Effector memory CD8-positive, alpha-beta T cell (primary cell): ENCODE measurements at regions not wholly inside any gene's neighbourhood (a gene's known extent, or its start where the extent isn't known, plus 50 kb on each side); places are given as distances from the start of the nearest gene placed in this dataset.
A peak's percentile ranks its signal among the peaks of the same experiment; 100 is the strongest.

Experiments used
- ATAC-seq: fragments of 150-1000 bp; cut with Tn5 transposase; replicated peaks from 2 replicates; pipeline ENCODE4 v1.10.0; 2021; ENCODE audit warnings: mild to moderate bottlenecking, moderate library complexity
- DNase-seq, 3 experiments: peaks; one replicate each; pipeline ENCODE4 v3.0.0; 2021
- H3K27ac Mint-ChIP-seq, 2 donors: one replicate each; pipeline ENCODE4 v1.8.0; 2022; ENCODE audit warnings: mild to moderate bottlenecking in 2 of 2, mixed read lengths in 2 of 2, moderate library complexity in 2 of 2
- H3K27me3 Mint-ChIP-seq, 2 donors: one replicate each; pipeline ENCODE4 v1.8.0; 2022; ENCODE audit warnings: mixed read lengths in 2 of 2
- H3K36me3 Mint-ChIP-seq: one replicate; pipeline ENCODE4 v1.8.0; 2022; ENCODE audit warnings: mild to moderate bottlenecking, moderate library complexity, mixed read lengths; ENCODE audit not compliant: insufficient read depth
- H3K4me1 Mint-ChIP-seq, 2 donors: one replicate each; pipeline ENCODE4 v1.8.0; 2022; ENCODE audit warnings: low read depth in 2 of 2, mixed read lengths in 2 of 2
- H3K4me3 Mint-ChIP-seq, 2 donors: one replicate each; pipeline ENCODE4 v1.8.0; 2022; ENCODE audit warnings: mild to moderate bottlenecking in 2 of 2, mixed read lengths in 2 of 2, moderate library complexity in 2 of 2
- H3K9me3 Mint-ChIP-seq, 2 donors: one replicate each; pipeline ENCODE4 v1.8.0; 2022; ENCODE audit warnings: mixed read lengths in 2 of 2

DNA sequence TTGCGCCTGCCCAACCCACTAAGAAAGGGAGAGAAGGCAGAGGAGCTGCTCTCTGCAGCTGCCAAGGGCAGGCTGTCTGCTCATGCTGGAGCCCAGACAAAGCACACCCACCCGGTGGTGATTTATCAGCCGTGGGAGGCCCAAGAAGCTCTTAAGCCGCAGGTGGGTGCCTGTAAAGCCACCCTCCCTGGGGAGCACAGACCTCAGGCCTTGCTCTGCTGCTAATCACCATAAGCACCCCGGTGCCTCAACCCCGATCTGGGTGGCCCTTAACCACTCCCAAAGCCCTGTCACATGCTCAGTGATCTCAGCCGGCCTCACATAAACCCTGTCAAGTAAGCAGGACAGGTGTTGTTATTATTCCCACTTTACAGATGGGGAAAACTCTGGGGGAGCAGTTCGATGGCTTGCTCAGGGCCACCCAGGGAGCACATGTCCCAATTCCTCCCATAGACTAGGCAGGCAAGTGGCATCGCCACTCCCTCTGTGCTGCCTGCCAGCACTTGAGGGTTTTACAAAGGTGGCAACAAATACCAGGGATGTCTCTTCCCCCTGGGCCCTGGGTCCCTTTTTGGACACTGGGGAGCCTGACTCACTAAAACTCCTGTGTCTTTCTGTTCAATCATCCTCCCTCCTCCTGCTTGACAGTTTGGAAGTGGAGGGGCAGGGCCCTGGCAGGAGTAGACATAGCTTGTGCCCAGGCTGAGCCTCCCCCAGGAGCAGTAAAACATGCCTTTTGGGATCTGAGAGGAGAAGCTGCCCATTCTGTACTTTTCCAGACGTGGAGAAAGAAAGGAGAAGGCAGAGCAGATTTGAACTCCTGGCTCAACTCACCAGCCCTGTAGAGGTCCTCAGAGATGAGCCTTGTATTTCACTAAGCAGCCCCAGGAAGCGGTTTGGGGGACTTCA lies 299.3 kb downstream of the SOX9 start:
- H3K4me1 Mint-ChIP-seq, result no peaks in the 10 kb centered on the region
- no peak overlapping the region for H3K4me3 Mint-ChIP-seq
- no peak for ATAC-seq
- no peaks in the 10 kb centered on the region for H3K36me3 Mint-ChIP-seq
- DNase-seq, result no peak
- H3K27ac Mint-ChIP-seq, result no peak overlapping the region
- H3K9me3 Mint-ChIP-seq, result peaks cover 2 to 14% of the 10 kb centered on the region in 2 donors
- peaks cover 0 to 26% of the 10 kb centered on the region in 2 donors for H3K27me3 Mint-ChIP-seq

DNA sequence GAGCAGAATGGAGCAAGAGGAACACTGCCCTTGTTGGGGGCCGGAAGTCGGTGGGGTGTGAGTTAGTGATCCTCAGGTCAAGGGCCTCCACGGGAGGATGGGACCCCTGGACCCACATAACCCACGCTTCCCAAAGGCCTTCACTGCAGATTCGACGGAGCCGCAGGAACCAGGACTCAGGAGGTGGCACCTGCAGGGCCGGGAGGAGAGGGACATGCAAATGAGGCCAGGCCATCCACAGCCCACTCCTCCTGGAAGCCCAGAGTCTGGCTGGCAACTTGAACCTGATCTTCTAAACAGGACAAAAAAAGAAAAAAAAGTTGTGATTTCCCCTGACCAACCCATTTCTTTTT lies 299.9 kb downstream of the SOX9 start:
- ATAC-seq (no peak), DNase-seq (no peak)
- Mint-ChIP-seq H3K27ac (no peak overlapping the region), H3K4me1 (no peaks in the 10 kb centered on the region), H3K27me3 (peaks cover 0 to 29% of the 10 kb centered on the region in 2 donors), H3K4me3 (no peak overlapping the region), H3K9me3 (peaks cover 2 to 14% of the 10 kb centered on the region in 2 donors), H3K36me3 (no peaks in the 10 kb centered on the region)

DNA sequence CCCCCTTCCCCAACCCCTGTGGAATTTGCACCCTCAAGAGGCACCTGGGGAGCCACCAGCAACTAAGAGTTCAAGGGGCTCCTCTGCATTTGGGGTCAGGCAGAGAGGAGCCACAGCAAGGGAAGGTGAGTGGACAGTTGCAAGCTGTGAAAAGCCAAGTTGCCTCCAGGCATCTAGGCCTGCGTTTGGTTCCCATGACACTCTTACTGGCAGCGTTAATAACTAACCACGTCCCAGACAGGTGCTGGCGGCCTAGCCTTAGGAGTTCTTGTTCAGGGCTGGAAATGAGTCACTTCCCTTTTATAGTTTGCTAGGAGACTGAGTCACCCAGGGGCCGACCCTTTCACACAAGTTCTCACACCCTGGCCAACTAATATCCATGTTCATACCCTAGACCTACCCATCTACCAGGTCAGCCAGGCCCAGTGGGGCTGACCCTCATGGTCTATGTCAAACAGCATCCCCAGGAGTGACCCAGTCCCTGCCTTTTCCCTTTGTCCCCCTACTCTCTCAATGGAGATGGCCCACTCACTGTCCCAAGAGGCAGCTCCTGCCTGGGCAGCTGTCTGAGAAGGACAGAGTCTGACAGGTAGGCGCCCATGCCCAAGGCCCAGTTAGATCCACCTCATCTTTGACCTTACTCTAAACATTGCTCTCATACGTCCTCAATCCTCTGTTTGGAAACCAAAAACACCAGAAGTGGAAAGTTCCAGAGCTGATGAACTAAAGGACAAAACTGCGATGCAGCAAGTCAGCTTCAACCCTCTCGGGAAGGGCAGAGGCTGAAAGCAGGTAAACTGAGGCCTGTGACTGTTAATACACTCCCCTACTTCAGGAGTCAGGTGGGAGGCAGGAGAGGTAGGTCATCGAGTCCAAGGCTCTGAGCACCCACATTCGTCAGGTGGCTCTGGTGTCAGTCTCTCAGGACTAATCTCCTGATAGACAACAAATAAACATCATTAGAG lies 300.6 kb downstream of the SOX9 start:
- Mint-ChIP-seq H3K27me3 (peaks cover 0 to 29% of the 10 kb centered on the region in 2 donors), H3K9me3 (peaks cover 2 to 14% of the 10 kb centered on the region in 2 donors), H3K4me3 (no peak overlapping the region), H3K36me3 (no peaks in the 10 kb centered on the region), H3K27ac (no peak overlapping the region), H3K4me1 (no peaks in the 10 kb centered on the region)
- DNase-seq (no peak), ATAC-seq (no peak)

DNA sequence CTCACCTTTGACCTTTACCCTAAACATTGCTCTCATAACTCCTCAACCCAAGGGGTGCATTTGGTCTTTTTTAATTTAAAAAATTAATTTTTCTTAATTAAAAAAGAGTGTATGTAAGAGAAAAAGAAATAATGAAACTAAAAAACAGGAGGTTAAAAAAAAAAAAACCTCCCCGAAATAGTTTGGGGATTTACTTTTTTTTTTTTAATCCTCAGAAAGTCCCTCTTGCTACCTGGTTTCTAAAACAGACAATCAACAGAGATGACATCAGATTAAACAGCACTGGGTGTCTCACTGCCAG lies 301.3 kb downstream of the SOX9 start:
- no peaks in the 10 kb centered on the region for H3K36me3 Mint-ChIP-seq
- H3K4me3 Mint-ChIP-seq, result no peak overlapping the region
- peaks cover 0 to 29% of the 10 kb centered on the region in 2 donors for H3K27me3 Mint-ChIP-seq
- ATAC-seq (no peak), DNase-seq (no peak)
- no peak overlapping the region for H3K27ac Mint-ChIP-seq
- H3K9me3 Mint-ChIP-seq, result peaks cover 2 to 14% of the 10 kb centered on the region in 2 donors
- no peaks in the 10 kb centered on the region for H3K4me1 Mint-ChIP-seq

DNA sequence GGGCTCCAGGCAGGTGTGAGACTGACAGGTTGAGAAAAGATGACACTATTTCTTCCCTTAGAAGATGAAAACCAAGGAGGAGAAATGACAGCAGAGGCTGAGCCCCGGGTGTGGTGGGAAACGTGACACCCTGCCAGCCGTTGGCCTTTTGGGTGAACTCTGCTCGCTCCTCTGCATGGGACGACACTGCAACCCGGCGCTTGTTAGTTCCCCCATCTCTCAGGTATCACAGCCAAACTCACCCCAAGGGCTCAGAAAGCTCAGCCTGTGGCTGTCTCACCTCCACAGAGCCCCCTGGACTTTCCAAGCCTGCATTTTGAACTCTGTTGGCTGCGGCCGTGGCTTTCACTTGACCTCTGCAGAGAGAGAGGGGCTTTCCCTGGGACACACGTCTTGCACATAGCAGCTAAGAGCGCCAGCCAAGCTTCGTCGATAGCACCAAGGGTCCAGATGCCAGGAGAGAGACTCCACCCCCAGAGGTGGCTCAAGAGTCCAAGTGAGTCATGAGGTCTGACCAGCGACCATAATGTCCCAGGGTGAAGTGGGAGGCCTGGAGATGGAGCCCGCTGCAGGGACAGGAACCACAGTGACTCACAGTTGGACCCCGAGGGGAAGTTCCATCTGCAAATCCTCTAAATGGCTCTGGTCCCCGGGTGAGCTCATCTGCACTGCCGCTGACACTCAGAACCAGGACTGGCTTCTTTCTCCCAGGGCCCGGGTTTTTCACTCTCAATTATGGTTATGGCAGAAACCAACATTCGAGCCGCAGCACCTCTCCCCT lies 301.9 kb downstream of the SOX9 start:
- H3K4me1 Mint-ChIP-seq, result no peaks in the 10 kb centered on the region
- H3K27me3 Mint-ChIP-seq, result peaks cover 0 to 29% of the 10 kb centered on the region in 2 donors
- peaks cover 2 to 14% of the 10 kb centered on the region in 2 donors for H3K9me3 Mint-ChIP-seq
- H3K27ac Mint-ChIP-seq, result peak overlapping the region in 1 of 2 donors; percentile 32
- H3K36me3 Mint-ChIP-seq, result no peaks in the 10 kb centered on the region
- DNase-seq, result no peak
- no peak overlapping the region for H3K4me3 Mint-ChIP-seq
- ATAC-seq, result no peak

DNA sequence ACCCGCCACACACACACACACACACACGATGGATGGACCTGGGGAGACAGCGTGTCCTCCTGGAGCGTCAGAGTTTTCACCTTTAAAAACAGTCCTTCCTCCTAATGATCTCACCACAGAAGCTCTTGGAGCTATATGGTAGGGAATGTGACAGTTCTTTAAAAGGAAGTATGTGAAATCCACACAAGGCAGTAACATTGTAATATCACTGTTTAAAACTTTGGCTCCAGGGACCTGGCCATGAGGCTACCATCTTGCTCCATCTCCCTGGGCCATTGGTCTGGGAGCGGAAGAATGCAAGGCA lies 302.4 kb downstream of the SOX9 start:
- Mint-ChIP-seq H3K9me3 (peaks cover under 1 to 9% of the 10 kb centered on the region in 2 donors), H3K4me3 (no peak overlapping the region), H3K27me3 (peaks cover 0 to 29% of the 10 kb centered on the region in 2 donors), H3K27ac (peak overlapping the region in 1 of 2 donors; percentile 32), H3K4me1 (no peaks in the 10 kb centered on the region), H3K36me3 (no peaks in the 10 kb centered on the region)
- no peak for DNase-seq
- ATAC-seq, result no peak

DNA sequence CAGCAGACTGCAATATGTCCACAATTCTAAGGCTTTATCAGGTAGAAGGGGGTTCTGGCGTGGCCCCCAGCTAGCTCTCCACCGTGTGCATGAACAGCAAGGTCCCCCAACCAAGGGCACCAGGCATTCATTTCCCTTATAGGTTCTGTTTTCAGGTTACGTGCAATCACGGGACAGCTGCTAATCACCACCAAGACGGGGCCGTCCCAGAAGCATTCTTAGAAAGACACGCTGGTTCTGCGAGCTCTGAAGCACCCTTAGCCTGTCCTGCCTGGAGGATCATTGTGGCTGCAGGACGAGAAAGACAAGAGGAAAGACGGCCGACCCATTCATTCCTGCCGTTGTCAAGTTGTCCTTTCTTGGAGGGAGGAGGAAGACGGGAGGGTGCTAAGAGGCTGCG lies 302.9 kb downstream of the SOX9 start:
- no peak overlapping the region for H3K27ac Mint-ChIP-seq
- H3K27me3 Mint-ChIP-seq, result peaks cover 0 to 29% of the 10 kb centered on the region in 2 donors
- no peak overlapping the region for H3K4me3 Mint-ChIP-seq
- no peaks in the 10 kb centered on the region for H3K36me3 Mint-ChIP-seq
- DNase-seq, result no peak
- no peaks in the 10 kb centered on the region for H3K4me1 Mint-ChIP-seq
- peaks cover 0 to 4% of the 10 kb centered on the region in 2 donors for H3K9me3 Mint-ChIP-seq
- no peak for ATAC-seq

DNA sequence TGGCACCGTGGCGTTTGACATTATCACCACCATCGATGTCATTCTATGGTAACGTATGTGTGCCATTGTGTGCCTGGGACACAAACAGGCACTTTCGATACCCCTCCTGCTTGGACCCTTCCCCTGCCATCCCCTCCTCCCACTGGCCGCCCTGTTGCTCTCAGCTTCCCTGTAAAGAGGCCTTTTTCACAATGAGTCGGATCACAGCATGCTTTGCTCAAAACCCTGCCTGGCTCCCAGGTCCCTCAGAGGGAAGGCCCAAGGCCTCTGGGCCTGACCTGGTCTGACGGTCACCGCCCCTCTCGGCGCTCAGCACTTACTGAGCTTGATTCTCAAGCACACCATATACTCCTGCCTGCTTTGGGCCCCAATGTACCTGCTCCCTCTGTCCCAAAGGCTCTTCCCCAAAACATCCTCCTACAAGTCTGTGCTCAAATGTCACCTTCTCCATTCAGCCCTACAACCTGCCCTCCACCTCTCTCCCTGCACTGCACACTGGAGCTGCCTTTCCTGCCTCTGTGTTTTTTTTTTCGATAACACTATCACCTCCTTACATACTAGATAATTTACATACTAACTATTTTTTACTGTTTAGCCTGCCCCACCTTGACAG lies 303.8 kb downstream of the SOX9 start:
- no peak for ATAC-seq
- Mint-ChIP-seq H3K4me1 (no peaks in the 10 kb centered on the region), H3K36me3 (peaks cover 2% of the 10 kb centered on the region), H3K9me3 (no peaks in the 10 kb centered on the region), H3K4me3 (no peak overlapping the region), H3K27ac (peak overlapping the region in 1 of 2 donors; percentile 1), H3K27me3 (peaks cover 0 to 29% of the 10 kb centered on the region in 2 donors)
- no peak for DNase-seq

DNA sequence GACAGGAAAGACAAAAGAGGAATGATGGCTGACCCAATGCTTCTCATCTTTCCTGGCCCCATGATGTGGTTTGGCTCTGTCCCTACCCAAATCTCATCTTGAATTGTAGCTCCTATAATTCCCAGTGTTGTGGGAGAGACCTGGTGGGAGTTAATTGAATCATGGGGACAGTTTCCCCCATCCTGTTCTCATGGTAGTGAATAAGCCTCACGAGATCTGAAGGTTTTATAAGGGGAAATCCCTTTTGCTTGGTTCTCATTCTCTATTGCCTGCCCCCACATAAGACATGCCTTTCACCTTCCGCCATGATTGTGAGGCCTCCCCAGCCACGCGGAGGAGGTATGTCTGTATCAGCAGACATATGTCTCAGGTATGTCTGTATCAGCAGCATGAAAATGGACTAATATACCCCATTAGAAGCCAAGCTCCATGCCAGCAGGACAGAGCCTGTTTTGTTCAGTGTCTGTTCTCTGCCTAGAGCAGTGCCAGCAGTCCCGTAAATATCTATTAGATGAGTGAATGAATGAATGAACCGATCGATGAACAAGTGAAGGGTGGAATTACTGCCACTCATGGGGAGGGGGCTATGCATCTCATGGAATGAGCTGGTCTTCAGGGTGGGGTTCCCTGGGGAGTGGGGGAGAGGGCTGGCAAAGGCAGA lies 304.4 kb downstream of the SOX9 start:
- Mint-ChIP-seq H3K27me3 (peaks cover 0 to 26% of the 10 kb centered on the region in 2 donors), H3K9me3 (no peaks in the 10 kb centered on the region), H3K36me3 (peaks cover 2% of the 10 kb centered on the region), H3K4me3 (no peak overlapping the region), H3K4me1 (no peaks in the 10 kb centered on the region), H3K27ac (peak overlapping the region in 1 of 2 donors; percentile 1)
- ATAC-seq (no peak), DNase-seq (no peak)

DNA sequence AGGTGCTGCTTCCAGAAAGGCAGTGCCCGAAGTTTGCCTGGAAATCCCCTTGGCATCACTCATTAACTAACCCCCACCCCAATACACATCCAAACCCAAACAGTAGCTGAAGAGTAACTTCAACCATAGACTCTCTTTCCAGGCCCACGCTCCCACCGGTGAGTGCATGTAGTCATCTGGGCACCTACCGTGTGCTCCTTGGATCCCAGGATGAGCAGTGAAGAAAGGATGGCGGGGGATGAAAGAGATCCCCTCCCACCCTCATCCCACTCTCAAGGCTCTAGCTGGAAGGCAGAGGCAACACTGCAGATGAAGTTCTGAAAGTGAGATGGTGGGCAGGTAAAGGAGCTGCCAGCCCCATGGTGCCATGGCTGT lies 305.0 kb downstream of the SOX9 start:
- H3K4me3 Mint-ChIP-seq, result no peak overlapping the region
- ATAC-seq (no peak), DNase-seq (no peak)
- H3K27me3 Mint-ChIP-seq, result peaks cover 0 to 24% of the 10 kb centered on the region in 2 donors
- H3K9me3 Mint-ChIP-seq, result no peaks in the 10 kb centered on the region
- H3K36me3 Mint-ChIP-seq, result peaks cover 2% of the 10 kb centered on the region
- no peak overlapping the region for H3K27ac Mint-ChIP-seq
- no peaks in the 10 kb centered on the region for H3K4me1 Mint-ChIP-seq

DNA sequence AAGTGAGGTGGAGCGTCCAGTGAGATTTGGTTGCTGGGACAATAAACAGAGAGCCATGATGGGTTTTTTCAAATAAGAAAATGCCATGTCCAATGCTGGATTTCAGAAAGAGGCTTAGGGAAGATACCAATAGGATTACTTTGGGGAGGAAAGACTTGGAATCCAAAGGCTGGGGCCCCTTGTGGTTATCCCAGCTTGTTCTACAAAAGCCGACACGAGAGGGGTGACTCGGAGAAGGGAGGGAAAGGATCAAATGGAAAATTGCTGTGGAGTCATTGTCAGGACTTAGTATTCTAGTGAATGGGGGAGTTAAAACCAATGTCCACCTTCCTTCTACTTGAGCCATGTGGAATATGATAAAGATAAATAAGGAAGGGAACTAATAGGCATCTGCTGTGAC lies 305.5 kb downstream of the SOX9 start:
- no peak for DNase-seq

DNA sequence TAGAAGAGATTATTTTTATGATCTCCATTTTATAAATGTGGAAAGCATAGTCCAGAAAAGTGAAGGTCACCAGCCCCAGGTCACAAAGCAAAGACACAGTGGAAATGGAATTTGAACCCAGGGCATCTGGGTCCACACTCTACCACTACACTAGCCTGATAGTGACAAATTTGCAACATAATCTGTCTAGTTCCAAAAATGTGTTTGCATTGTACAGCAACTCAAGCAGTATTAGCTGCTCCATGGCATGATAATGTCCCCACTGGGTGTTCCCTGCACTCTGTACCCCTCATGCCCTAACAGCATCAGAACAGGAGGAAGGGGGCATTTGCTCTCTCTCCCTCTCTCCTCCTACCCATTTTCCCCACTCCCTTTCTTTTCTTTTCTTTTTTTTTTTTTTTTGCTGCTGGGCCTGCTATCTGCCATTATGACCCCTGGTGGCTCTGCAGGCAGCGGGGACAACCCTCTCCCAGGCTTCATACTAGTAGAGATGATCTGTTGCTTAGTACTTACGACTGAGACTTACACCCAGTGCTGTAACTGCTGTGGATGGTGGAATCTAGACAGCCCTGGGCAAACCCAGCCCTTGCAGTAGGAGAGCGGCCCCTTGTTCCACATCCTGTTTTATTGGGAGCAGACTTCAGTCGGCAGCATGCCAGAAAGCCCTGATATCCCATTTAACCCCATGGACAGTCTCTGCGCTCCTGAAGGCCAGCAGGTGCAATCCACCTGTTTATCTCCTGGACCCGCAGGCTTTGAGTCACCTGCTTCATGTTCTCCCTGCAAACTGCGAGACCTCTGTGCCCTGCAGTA lies 306.3 kb downstream of the SOX9 start:
- no peaks in the 10 kb centered on the region for H3K4me1 Mint-ChIP-seq
- no peak overlapping the region for H3K4me3 Mint-ChIP-seq
- peaks cover 0 to 22% of the 10 kb centered on the region in 2 donors for H3K27me3 Mint-ChIP-seq
- H3K27ac Mint-ChIP-seq, result no peak overlapping the region
- DNase-seq, result no peak
- ATAC-seq, result no peak
- H3K36me3 Mint-ChIP-seq, result peaks cover 2% of the 10 kb centered on the region
- no peaks in the 10 kb centered on the region for H3K9me3 Mint-ChIP-seq

More for the DNA sequence above, 305.5 kb downstream of the SOX9 start:
- H3K27ac Mint-ChIP-seq, result no peak overlapping the region
- peaks cover 2% of the 10 kb centered on the region for H3K36me3 Mint-ChIP-seq
- H3K4me1 Mint-ChIP-seq, result no peaks in the 10 kb centered on the region
- H3K27me3 Mint-ChIP-seq, result peaks cover 0 to 24% of the 10 kb centered on the region in 2 donors
- no peak for ATAC-seq
- H3K4me3 Mint-ChIP-seq, result no peak overlapping the region
- H3K9me3 Mint-ChIP-seq, result no peaks in the 10 kb centered on the region
